ENCODE measurements at regions not wholly inside any gene's neighbourhood (a gene's known extent, or its start where the extent isn't known, plus 50 kb on each side); places are given as distances from the start of the nearest gene placed in this dataset.

DNA sequence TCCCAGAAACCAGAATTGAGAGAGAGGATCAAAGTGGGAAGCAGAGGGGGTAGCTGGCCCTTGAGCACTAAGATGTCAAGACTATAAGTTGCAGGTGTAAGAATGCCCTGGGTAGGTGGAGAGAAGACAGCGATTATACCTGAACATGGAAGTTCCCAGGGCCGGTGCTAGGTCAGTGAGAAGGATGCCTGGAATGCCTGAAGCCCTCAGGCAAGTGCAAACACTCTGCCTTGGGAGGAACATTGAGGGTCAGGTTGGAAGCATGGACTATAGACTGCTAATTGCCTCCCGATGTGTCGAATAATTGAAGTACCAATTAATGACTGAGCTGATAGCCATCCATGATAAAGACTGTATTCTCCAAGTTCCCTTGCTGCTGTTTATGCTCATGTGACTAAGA is 185.5 kb downstream of the DMRT2 start:
- ATAC-seq (no peak), FAIRE-seq (no peak), DNase-seq (ENCODE audit: low read depth in 1 of 2, low spot score in 1 of 2) (no peak)
- ChIA-PET CTCF (no interaction called here), POLR2A (no interaction called here)
- Histone ChIP-seq H3K27ac (no peak overlapping the region), H3K4me2 (no peak overlapping the region), H3K4me1 (no peaks in the 10 kb centered on the region), H3K9me3 (no peaks in the 10 kb centered on the region), H3K4me3 (no peak overlapping the region)
- 46% methylated on average over 4 of the region's 4 CpGs for WGBS (ENCODE audit: missing lambda C conversion rate)
- no peak for TF ChIP-seq CHD4 (IDR thresholded peaks at IDR 0.05; ENCODE audit: borderline replicate concordance)
- TF ChIP-seq NFE2L2 (conservative IDR thresholded peaks at IDR 0.05; ENCODE audit: low read length), result no peak
- no peak for TF ChIP-seq HOXA7 (CRISPR knock-in tag; IDR thresholded peaks at IDR 0.05)
- no peak for TF ChIP-seq EHF (CRISPR knock-in tag; IDR thresholded peaks at IDR 0.05)
- TF ChIP-seq, protein P1, sequence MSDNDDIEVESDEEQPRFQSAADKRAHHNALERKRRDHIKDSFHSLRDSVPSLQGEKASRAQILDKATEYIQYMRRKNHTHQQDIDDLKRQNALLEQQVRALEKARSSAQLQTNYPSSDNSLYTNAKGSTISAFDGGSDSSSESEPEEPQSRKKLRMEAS (IDR thresholded peaks at IDR 0.05), result no peak
- TF ChIP-seq JUNB (IDR thresholded peaks at IDR 0.05), result no peak
- no peak for TF ChIP-seq JUN (IDR thresholded peaks at IDR 0.05)
- TF ChIP-seq, protein P2, sequence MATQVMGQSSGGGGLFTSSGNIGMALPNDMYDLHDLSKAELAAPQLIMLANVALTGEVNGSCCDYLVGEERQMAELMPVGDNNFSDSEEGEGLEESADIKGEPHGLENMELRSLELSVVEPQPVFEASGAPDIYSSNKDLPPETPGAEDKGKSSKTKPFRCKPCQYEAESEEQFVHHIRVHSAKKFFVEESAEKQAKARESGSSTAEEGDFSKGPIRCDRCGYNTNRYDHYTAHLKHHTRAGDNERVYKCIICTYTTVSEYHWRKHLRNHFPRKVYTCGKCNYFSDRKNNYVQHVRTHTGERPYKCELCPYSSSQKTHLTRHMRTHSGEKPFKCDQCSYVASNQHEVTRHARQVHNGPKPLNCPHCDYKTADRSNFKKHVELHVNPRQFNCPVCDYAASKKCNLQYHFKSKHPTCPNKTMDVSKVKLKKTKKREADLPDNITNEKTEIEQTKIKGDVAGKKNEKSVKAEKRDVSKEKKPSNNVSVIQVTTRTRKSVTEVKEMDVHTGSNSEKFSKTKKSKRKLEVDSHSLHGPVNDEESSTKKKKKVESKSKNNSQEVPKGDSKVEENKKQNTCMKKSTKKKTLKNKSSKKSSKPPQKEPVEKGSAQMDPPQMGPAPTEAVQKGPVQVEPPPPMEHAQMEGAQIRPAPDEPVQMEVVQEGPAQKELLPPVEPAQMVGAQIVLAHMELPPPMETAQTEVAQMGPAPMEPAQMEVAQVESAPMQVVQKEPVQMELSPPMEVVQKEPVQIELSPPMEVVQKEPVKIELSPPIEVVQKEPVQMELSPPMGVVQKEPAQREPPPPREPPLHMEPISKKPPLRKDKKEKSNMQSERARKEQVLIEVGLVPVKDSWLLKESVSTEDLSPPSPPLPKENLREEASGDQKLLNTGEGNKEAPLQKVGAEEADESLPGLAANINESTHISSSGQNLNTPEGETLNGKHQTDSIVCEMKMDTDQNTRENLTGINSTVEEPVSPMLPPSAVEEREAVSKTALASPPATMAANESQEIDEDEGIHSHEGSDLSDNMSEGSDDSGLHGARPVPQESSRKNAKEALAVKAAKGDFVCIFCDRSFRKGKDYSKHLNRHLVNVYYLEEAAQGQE (IDR thresholded peaks at IDR 0.05), result no peak
- TF ChIP-seq ZC3H11A (IDR thresholded peaks at IDR 0.05), result no peak
- no peak for TF ChIP-seq KDM1A (IDR thresholded peaks at IDR 0.05; ENCODE audit: low read depth)
- TF ChIP-seq POLR2AphosphoS2 (conservative IDR thresholded peaks at IDR 0.05; ENCODE audit: low read length), result no peak
- no peak for TF ChIP-seq FOSB (CRISPR knock-in tag; IDR thresholded peaks at IDR 0.05)
- no peak for TF ChIP-seq SMC3 (IDR thresholded peaks at IDR 0.05)

DNA sequence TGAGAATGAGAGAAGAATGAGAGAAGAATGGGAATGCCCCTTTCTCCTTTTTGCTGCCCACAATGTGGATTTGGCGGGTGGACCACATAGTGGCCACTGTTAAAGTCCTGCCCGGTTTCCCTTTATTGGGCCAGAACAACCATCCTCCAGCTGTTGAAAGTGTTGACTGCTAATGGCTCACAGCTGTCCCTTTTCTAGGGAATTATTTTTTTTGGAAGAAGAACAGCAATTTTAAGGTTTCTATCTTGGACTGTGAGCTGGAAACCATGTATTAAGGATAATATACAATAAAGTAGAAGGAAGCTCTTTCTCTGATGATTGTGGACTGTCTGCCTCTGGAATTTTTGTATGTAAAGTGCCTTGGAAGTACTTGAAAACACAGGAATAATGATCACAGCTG is 185.9 kb downstream of the DMRT2 start:
- Histone ChIP-seq H3K4me2 (no peak overlapping the region), H3K4me3 (no peak overlapping the region), H3K9me3 (no peaks in the 10 kb centered on the region), H3K27ac (no peak overlapping the region), H3K4me1 (no peaks in the 10 kb centered on the region)
- DNase-seq (ENCODE audit: low read depth in 1 of 2, low spot score in 1 of 2) (no peak), FAIRE-seq (no peak), ATAC-seq (no peak)
- TF ChIP-seq HOXB5 (CRISPR knock-in tag; IDR thresholded peaks at IDR 0.05) (no peak), FOSL2 (IDR thresholded peaks at IDR 0.05) (no peak), FOSL2 (CRISPR knock-in tag; IDR thresholded peaks at IDR 0.05) (no peak), RARB (CRISPR knock-in tag; IDR thresholded peaks at IDR 0.05) (no peak), SREBF2 (IDR thresholded peaks at IDR 0.05) (no peak), HOXA7 (CRISPR knock-in tag; IDR thresholded peaks at IDR 0.05) (no peak), GATA3 (IDR thresholded peaks at IDR 0.05; ENCODE audit: borderline replicate concordance) (no peak), MAZ (IDR thresholded peaks at IDR 0.05; ENCODE audit: borderline replicate concordance, low read depth, low read length) (no peak), SMC3 (IDR thresholded peaks at IDR 0.05) (no peak), ESRRA (IDR thresholded peaks at IDR 0.05; ENCODE audit: borderline replicate concordance, low read length) (no peak), HEYL (CRISPR knock-in tag; IDR thresholded peaks at IDR 0.05) (no peak), NFE2L2 (conservative IDR thresholded peaks at IDR 0.05; ENCODE audit: low read length) (no peak), CHD4 (IDR thresholded peaks at IDR 0.05; ENCODE audit: borderline replicate concordance) (no peak)
- TF ChIP-seq, protein P3, sequence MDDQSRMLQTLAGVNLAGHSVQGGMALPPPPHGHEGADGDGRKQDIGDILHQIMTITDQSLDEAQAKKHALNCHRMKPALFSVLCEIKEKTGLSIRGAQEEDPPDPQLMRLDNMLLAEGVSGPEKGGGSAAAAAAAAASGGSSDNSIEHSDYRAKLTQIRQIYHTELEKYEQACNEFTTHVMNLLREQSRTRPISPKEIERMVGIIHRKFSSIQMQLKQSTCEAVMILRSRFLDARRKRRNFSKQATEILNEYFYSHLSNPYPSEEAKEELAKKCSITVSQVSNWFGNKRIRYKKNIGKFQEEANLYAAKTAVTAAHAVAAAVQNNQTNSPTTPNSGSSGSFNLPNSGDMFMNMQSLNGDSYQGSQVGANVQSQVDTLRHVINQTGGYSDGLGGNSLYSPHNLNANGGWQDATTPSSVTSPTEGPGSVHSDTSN (IDR thresholded peaks at IDR 0.05), result no peak
- TF ChIP-seq, protein P4, sequence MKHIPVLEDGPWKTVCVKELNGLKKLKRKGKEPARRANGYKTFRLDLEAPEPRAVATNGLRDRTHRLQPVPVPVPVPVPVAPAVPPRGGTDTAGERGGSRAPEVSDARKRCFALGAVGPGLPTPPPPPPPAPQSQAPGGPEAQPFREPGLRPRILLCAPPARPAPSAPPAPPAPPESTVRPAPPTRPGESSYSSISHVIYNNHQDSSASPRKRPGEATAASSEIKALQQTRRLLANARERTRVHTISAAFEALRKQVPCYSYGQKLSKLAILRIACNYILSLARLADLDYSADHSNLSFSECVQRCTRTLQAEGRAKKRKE (CRISPR knock-in tag; IDR thresholded peaks at IDR 0.05; ENCODE audit: low read depth), result no peak
- TF ChIP-seq, protein P5, sequence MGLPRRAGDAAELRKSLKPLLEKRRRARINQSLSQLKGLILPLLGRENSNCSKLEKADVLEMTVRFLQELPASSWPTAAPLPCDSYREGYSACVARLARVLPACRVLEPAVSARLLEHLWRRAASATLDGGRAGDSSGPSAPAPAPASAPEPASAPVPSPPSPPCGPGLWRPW (IDR thresholded peaks at IDR 0.05), result no peak
- TF ChIP-seq, protein P6, sequence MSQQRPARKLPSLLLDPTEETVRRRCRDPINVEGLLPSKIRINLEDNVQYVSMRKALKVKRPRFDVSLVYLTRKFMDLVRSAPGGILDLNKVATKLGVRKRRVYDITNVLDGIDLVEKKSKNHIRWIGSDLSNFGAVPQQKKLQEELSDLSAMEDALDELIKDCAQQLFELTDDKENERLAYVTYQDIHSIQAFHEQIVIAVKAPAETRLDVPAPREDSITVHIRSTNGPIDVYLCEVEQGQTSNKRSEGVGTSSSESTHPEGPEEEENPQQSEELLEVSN (IDR thresholded peaks at IDR 0.05; ENCODE audit: borderline replicate concordance, low read depth), result no peak
- WGBS (ENCODE audit: missing lambda C conversion rate), result 27% methylated on average over 2 of the region's 2 CpGs
- POLR2A ChIA-PET, result no interaction called here
- CTCF ChIA-PET, result no interaction called here

All from A549 (cell line).